ENCODE measurements at regions not wholly inside any gene's neighbourhood (a gene's known extent, or its start where the extent isn't known, plus 50 kb on each side); places are given as distances from the start of the nearest gene placed in this dataset.
"Not testable (repeated sequence)": the region's sequence is repeated elsewhere in the genome, so short reads cannot be mapped to it uniquely, and the experiment has no call there.

DNA sequence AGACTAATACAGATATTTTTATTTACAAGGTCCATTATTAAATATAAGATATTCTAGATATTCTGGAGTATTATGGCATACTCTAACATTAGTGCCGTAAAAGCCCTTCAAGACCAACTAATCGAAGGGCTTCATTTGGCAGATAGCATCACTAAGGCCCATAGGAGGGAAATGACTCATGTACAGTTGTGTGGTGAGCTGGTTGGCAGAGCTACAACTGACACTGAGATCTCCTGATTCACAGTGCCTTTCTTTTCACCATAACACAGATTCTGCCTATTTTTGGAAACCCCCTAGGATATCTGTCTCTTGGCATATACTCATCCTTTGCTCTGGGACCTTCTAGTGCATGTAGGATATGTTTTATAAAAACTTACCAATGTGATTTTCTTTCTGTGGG is 201.7 kb upstream of the AFF2 start:
- no peaks in the 10 kb centered on the region for H3K36me3 ChIP-seq
- H3K27ac ChIP-seq: no peak overlapping the region
- H3K4me3 ChIP-seq: no peak overlapping the region
- ATAC-seq: no peak
- TF ChIP-seq, protein P1, sequence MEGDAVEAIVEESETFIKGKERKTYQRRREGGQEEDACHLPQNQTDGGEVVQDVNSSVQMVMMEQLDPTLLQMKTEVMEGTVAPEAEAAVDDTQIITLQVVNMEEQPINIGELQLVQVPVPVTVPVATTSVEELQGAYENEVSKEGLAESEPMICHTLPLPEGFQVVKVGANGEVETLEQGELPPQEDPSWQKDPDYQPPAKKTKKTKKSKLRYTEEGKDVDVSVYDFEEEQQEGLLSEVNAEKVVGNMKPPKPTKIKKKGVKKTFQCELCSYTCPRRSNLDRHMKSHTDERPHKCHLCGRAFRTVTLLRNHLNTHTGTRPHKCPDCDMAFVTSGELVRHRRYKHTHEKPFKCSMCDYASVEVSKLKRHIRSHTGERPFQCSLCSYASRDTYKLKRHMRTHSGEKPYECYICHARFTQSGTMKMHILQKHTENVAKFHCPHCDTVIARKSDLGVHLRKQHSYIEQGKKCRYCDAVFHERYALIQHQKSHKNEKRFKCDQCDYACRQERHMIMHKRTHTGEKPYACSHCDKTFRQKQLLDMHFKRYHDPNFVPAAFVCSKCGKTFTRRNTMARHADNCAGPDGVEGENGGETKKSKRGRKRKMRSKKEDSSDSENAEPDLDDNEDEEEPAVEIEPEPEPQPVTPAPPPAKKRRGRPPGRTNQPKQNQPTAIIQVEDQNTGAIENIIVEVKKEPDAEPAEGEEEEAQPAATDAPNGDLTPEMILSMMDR (IDR thresholded peaks at IDR 0.05): no peak
- DNase-seq: no peak
- H3K9me3 ChIP-seq: no peaks in the 10 kb centered on the region
- no peaks in the 10 kb centered on the region for H3K27me3 ChIP-seq
- intact Hi-C loops (cut with DNase I): no loop called here
- no peaks in the 10 kb centered on the region for H3K4me1 ChIP-seq

DNA sequence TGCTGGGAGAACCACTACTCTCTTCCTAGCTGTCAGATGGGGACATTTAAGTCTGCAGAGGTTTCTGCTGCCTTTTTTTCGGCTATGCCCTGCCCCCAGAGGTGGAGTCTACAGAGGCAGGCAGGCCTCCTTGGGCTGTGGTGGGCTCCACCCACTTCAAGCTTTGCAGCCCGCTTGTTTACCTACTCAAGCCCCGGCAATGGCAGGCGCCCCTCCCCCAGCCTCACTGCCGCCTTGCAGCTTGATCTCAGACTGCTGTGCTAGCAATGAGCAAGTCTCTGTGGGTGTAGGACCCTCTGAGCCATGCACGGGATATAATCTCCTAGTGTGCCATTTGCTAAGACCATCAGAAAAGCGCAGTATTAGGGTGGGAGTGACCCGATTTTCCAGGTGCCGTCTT is 195.2 kb upstream of the AFF2 start:
- DNase-seq; H3K4me1 ChIP-seq; H3K9me3 ChIP-seq; H3K4me3 ChIP-seq; ATAC-seq; H3K27ac ChIP-seq; H3K27me3 ChIP-seq; intact Hi-C loops (cut with DNase I); H3K36me3 ChIP-seq: not testable (repeated sequence)

DNA sequence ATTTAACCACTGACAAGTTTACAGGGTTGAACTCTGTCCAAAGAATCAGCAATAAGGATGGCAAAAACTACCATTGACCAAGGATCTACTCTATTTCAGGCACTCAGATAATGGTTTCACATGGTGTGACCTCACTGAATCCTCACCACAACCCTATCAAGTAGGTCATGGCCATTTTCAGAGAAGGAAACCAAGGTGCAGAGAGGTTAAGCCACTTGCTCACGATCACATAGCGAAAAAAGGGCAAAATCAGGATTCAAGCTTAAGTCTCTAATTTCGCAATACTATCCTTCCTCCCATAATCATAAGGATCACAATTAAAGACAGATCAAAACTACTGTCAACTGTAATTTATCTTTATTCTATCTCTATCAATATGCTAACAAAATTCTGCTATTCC is 191.0 kb upstream of the AFF2 start:
- Histone ChIP-seq H3K27me3 (no peaks in the 10 kb centered on the region), H3K4me1 (no peaks in the 10 kb centered on the region), H3K36me3 (no peaks in the 10 kb centered on the region), H3K4me3 (no peak overlapping the region), H3K9me3 (no peaks in the 10 kb centered on the region), H3K27ac (no peak overlapping the region)
- intact Hi-C loops (cut with DNase I): no loop called here
- no peak for ATAC-seq
- no peak for DNase-seq
- TF ChIP-seq, protein P1 (IDR thresholded peaks at IDR 0.05): no peak

DNA sequence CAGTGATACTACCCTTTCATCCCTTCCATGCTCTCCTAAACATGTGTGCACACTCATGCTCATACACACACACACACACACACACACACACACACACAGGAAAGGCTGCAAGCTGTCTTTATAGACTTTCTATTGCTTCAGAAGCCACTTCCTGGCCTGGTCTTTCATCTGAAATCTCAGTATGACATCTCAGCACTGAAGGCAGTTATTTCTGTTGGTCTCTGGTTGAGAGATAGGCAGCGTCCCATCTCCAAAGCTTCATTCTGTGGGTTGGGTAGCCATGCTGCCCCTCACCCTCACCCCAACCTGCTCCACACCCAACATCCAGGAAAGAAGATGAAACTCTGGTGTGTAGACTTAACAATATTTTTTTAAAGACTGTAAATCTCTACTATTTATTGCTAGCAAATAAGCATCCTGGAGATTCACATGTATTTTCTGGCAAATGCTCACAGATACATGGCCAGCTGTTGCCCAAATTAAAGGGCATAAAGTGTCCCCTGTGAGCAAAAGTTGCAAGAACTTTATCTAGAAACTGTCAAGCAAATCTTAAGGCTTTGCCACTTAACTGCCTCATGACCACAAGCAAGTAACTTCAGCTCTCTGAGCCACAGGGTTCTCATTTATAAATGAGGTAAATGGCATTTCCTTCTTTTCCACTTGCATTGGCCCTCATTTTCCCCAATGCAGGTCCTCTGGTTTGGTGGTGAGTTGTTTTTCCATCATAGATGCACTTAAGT is 189.8 kb upstream of the AFF2 start:
- no peaks in the 10 kb centered on the region for H3K36me3 ChIP-seq
- H3K9me3 ChIP-seq: no peaks in the 10 kb centered on the region
- H3K4me3 ChIP-seq: no peak overlapping the region
- ATAC-seq (no peak), DNase-seq (no peak)
- TF ChIP-seq, protein P1 (IDR thresholded peaks at IDR 0.05): no peak
- intact Hi-C loops (cut with DNase I): no loop called here
- H3K27ac ChIP-seq: no peak overlapping the region
- no peaks in the 10 kb centered on the region for H3K4me1 ChIP-seq
- no peaks in the 10 kb centered on the region for H3K27me3 ChIP-seq

DNA sequence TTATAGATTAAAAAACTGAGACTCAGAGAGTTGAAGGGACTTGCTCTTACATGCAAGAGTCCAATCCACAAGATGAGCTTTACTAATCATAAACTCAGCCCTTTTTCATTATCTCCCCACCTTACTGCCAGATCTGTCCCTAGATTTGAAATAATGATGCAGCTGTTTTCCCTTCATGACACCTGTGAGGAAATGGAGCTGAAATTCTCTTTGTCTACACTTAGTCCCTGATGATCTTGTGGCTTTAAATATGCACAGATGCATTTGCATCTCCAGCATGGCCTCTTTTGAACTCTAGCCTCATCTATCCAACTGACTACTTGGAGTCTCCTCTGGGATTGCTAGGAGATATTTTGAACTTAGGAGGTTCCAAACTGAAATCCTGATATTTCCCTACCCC is 188.9 kb upstream of the AFF2 start:
- Histone ChIP-seq H3K9me3 (no peaks in the 10 kb centered on the region), H3K4me1 (no peaks in the 10 kb centered on the region), H3K4me3 (no peak overlapping the region), H3K27me3 (no peaks in the 10 kb centered on the region), H3K36me3 (no peaks in the 10 kb centered on the region), H3K27ac (no peak overlapping the region)
- intact Hi-C loops (cut with DNase I): no loop called here
- TF ChIP-seq, protein P1 (IDR thresholded peaks at IDR 0.05): no peak
- DNase-seq: no peak
- no peak for ATAC-seq

DNA sequence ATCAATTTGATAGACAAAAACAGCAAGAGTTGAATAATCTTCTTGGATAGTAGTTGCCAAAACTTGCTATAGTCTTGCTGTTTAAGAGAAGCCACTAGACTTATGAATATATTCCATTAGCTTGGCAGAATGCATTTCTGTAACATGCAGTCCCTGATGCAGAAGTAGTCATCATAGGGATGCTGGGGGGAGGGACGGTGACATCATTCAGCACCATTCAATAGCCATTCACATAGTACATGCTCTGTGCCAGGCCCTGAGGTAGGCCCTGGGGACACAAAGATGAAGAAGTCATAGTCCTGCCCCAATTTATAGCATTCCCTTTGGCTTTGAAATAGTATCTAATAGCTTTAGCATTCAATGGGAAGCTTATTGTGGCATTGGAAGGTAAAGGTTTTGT is 185.5 kb upstream of the AFF2 start:
- TF ChIP-seq, protein P1 (IDR thresholded peaks at IDR 0.05): no peak
- no peak overlapping the region for H3K4me3 ChIP-seq
- intact Hi-C loops (cut with DNase I): no loop called here

More for the DNA sequence above, 185.5 kb upstream of the AFF2 start:
- no peak for ATAC-seq
- no peak for DNase-seq
- Histone ChIP-seq H3K36me3 (no peaks in the 10 kb centered on the region), H3K4me1 (no peaks in the 10 kb centered on the region), H3K9me3 (no peaks in the 10 kb centered on the region), H3K27me3 (no peaks in the 10 kb centered on the region), H3K27ac (no peak overlapping the region)

Measured in left lung (tissue), 4 donors.